ENCODE measurements at regions not wholly inside any gene's neighbourhood (a gene's known extent, or its start where the extent isn't known, plus 50 kb on each side); places are given as distances from the start of the nearest gene placed in this dataset.

- ChIA-PET CTCF (interaction anchor here (0.6 kb wide), 1 partner anchor 874 kb away, joined by 4 read pairs; no protein-coding TSS in a partner anchor), POLR2A (no interaction called here)
- H3K36me3 Mint-ChIP-seq = no peaks in the 10 kb centered on the region
- H3K9me3 Mint-ChIP-seq = no peaks in the 10 kb centered on the region
- H3K4me1 Mint-ChIP-seq = peaks cover 23% of the 10 kb centered on the region
- ATAC-seq (no peak), DNase-seq (ENCODE audit: low spot score) (no peak)
- no peaks in the 10 kb centered on the region for H3K27me3 Mint-ChIP-seq (ENCODE audit: low read depth)
- no peak for TF ChIP-seq CBFB (CRISPR knock-in tag; IDR thresholded peaks at IDR 0.05; ENCODE audit: low read depth)
- TF ChIP-seq E2F1 (CRISPR knock-in tag; IDR thresholded peaks at IDR 0.05) = no peak
- no peak for TF ChIP-seq MXD4 (CRISPR knock-in tag; IDR thresholded peaks at IDR 0.05; ENCODE audit: borderline replicate concordance)
- TF ChIP-seq ZMAT4 (CRISPR knock-in tag; IDR thresholded peaks at IDR 0.05) = no peak
- no peak for TF ChIP-seq NR3C1 (CRISPR knock-in tag; conservative IDR thresholded peaks at IDR 0.05; ENCODE audit: low read depth)
- TF ChIP-seq ZNF425 (CRISPR knock-in tag; conservative IDR thresholded peaks at IDR 0.05) = no peak
- no peak for TF ChIP-seq ZNF317 (CRISPR knock-in tag; IDR thresholded peaks at IDR 0.05; ENCODE audit: borderline replicate concordance, low read depth)
- no peak for TF ChIP-seq FOXK1 (CRISPR knock-in tag; IDR thresholded peaks at IDR 0.05)
- no peak for TF ChIP-seq CREM (CRISPR knock-in tag; IDR thresholded peaks at IDR 0.05)
- TF ChIP-seq IRF2 (CRISPR knock-in tag; IDR thresholded peaks at IDR 0.05; ENCODE audit: borderline replicate concordance, low read depth) = no peak
- no peak for TF ChIP-seq TEAD4 (CRISPR knock-in tag; IDR thresholded peaks at IDR 0.05)
- TF ChIP-seq ATF2 (CRISPR knock-in tag; IDR thresholded peaks at IDR 0.05; ENCODE audit: borderline replicate concordance, low read depth) = no peak
- no peak for TF ChIP-seq MLX (CRISPR knock-in tag; IDR thresholded peaks at IDR 0.05)
- TF ChIP-seq, protein P1, sequence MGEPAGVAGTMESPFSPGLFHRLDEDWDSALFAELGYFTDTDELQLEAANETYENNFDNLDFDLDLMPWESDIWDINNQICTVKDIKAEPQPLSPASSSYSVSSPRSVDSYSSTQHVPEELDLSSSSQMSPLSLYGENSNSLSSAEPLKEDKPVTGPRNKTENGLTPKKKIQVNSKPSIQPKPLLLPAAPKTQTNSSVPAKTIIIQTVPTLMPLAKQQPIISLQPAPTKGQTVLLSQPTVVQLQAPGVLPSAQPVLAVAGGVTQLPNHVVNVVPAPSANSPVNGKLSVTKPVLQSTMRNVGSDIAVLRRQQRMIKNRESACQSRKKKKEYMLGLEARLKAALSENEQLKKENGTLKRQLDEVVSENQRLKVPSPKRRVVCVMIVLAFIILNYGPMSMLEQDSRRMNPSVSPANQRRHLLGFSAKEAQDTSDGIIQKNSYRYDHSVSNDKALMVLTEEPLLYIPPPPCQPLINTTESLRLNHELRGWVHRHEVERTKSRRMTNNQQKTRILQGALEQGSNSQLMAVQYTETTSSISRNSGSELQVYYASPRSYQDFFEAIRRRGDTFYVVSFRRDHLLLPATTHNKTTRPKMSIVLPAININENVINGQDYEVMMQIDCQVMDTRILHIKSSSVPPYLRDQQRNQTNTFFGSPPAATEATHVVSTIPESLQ (CRISPR knock-in tag; IDR thresholded peaks at IDR 0.05) = no peak
- no peak for TF ChIP-seq MYBL2 (CRISPR knock-in tag; IDR thresholded peaks at IDR 0.05)
- TF ChIP-seq, protein P2, sequence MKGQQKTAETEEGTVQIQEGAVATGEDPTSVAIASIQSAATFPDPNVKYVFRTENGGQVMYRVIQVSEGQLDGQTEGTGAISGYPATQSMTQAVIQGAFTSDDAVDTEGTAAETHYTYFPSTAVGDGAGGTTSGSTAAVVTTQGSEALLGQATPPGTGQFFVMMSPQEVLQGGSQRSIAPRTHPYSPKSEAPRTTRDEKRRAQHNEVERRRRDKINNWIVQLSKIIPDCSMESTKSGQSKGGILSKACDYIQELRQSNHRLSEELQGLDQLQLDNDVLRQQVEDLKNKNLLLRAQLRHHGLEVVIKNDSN (CRISPR knock-in tag; IDR thresholded peaks at IDR 0.05) = no peak
- TF ChIP-seq, protein P3, sequence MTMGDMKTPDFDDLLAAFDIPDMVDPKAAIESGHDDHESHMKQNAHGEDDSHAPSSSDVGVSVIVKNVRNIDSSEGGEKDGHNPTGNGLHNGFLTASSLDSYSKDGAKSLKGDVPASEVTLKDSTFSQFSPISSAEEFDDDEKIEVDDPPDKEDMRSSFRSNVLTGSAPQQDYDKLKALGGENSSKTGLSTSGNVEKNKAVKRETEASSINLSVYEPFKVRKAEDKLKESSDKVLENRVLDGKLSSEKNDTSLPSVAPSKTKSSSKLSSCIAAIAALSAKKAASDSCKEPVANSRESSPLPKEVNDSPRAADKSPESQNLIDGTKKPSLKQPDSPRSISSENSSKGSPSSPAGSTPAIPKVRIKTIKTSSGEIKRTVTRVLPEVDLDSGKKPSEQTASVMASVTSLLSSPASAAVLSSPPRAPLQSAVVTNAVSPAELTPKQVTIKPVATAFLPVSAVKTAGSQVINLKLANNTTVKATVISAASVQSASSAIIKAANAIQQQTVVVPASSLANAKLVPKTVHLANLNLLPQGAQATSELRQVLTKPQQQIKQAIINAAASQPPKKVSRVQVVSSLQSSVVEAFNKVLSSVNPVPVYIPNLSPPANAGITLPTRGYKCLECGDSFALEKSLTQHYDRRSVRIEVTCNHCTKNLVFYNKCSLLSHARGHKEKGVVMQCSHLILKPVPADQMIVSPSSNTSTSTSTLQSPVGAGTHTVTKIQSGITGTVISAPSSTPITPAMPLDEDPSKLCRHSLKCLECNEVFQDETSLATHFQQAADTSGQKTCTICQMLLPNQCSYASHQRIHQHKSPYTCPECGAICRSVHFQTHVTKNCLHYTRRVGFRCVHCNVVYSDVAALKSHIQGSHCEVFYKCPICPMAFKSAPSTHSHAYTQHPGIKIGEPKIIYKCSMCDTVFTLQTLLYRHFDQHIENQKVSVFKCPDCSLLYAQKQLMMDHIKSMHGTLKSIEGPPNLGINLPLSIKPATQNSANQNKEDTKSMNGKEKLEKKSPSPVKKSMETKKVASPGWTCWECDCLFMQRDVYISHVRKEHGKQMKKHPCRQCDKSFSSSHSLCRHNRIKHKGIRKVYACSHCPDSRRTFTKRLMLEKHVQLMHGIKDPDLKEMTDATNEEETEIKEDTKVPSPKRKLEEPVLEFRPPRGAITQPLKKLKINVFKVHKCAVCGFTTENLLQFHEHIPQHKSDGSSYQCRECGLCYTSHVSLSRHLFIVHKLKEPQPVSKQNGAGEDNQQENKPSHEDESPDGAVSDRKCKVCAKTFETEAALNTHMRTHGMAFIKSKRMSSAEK (CRISPR knock-in tag; IDR thresholded peaks at IDR 0.05; ENCODE audit: borderline replicate concordance) = no peak
- no peak overlapping the region for H3K4me3 Mint-ChIP-seq
- no peak overlapping the region for H3K27ac Mint-ChIP-seq
These were observed 432.1 kb upstream of the MDFIC2 start for GRCh38 chr3:70744536-70744935.

Measured in WTC11 (cell line).